ENCODE measurements at regions not wholly inside any gene's neighbourhood (a gene's known extent, or its start where the extent isn't known, plus 50 kb on each side); places are given as distances from the start of the nearest gene placed in this dataset.

GRCh38 chr22:27239520-27239919, 562.0 kb downstream of the MN1 start:
- no peak for DNase-seq (ENCODE audit: insufficient read length, low spot score)
- TF ChIP-seq CTCF (IDR thresholded peaks at IDR 0.05; ENCODE audit: insufficient read depth, missing control alignments): no peak
- FAIRE-seq: no peak

GRCh38 chr22:27240298-27241075, 561.1 kb downstream of the MN1 start:
- DNase-seq (ENCODE audit: insufficient read length, low spot score): no peak
- no peak for FAIRE-seq
- no peak for TF ChIP-seq CTCF (IDR thresholded peaks at IDR 0.05; ENCODE audit: insufficient read depth, missing control alignments)

GRCh38 chr22:27241430-27242321, 559.9 kb downstream of the MN1 start:
- no peak for FAIRE-seq
- no peak for DNase-seq (ENCODE audit: insufficient read length, low spot score)
- TF ChIP-seq CTCF (IDR thresholded peaks at IDR 0.05; ENCODE audit: insufficient read depth, missing control alignments): no peak

GRCh38 chr22:27242474-27242873, 559.1 kb downstream of the MN1 start:
- FAIRE-seq (no peak), DNase-seq (ENCODE audit: insufficient read length, low spot score) (no peak)
- TF ChIP-seq CTCF (IDR thresholded peaks at IDR 0.05; ENCODE audit: insufficient read depth, missing control alignments): no peak

GRCh38 chr22:27242917-27243589, 558.5 kb downstream of the MN1 start:
- FAIRE-seq (no peak), DNase-seq (ENCODE audit: insufficient read length, low spot score) (no peak)
- TF ChIP-seq CTCF (IDR thresholded peaks at IDR 0.05; ENCODE audit: insufficient read depth, missing control alignments): no peak

- TF ChIP-seq CTCF (IDR thresholded peaks at IDR 0.05; ENCODE audit: insufficient read depth, missing control alignments): no peak
- DNase-seq (ENCODE audit: insufficient read length, low spot score): no peak
- no peak for FAIRE-seq
These were observed 557.2 kb downstream of the MN1 start for GRCh38 chr22:27244328-27244727.

Measured in D721Med (cell line).